K562 (cell line): ENCODE measurements at regions not wholly inside any gene's neighbourhood (a gene's known extent, or its start where the extent isn't known, plus 50 kb on each side); places are given as distances from the start of the nearest gene placed in this dataset.

Experiments used
- ATAC-seq: fragments of 200-7000 bp; cut with Tn5 transposase; 3 replicates; pipeline ENCODE4 v1.9.1; 2020; ENCODE audit warnings: moderate library complexity
- BruUV-seq: library from RNA; stranded (reverse); fragments of 400-500 nt; replicated peaks from 2 replicates; lab custom pipeline; 2021; lab: Mats Ljungman, UMichigan
- CTCF ChIA-PET: fragments of 300-600 bp; formaldehyde crosslinking; extraction: SDS; loops from one replicate; lab custom pipeline; 2021; ENCODE audit warnings: low intra/inter-chr PET ratio; lab: Yijun Ruan, JAX
- POLR2A ChIA-PET: fragments of 300-600, 350-650 bp; sonication (Branson Sonifier 250); formaldehyde crosslinking; extraction: SDS; loops from one replicate; lab custom pipeline; 2021; ENCODE audit warnings: antibody characterized with exemption, inconsistent platforms; lab: Yijun Ruan, JAX
- DNase-seq, 4 experiments: peaks; one replicate each; pipeline versions ENCODE4 v3.0.0 to v3.0.0-alpha.2; 2011 to 2018; ENCODE audit warnings: low spot score in 3 of 4, mixed read lengths in 3 of 4; ENCODE audit errors: extremely low read depth in 1 of 4
- FAIRE-seq: peaks from 2 replicates; lab custom pipeline; 2011; peaks lifted over from hg19 to GRCh38; lab: Jason Lieb, UNC
- H2AFZ ChIP-seq: 2 replicates; pipeline ENCODE4 v1.6.0; 2011; ENCODE audit warnings: low read depth, low read length, control low read depth, inconsistent platforms
- H3K27ac ChIP-seq: fragments of 200-600 bp; 3 replicates; pipeline ENCODE4 v1.8.0; 2011; ENCODE audit warnings: low read depth, mild to moderate bottlenecking, control low read depth, inconsistent platforms, low read length, moderate library complexity, mixed read lengths; ENCODE audit errors: extremely low read depth
- H3K27me3 ChIP-seq, 2 experiments: fragments of 300-600 bp in 1 of 2; 2 replicates in 1 of 2; 3 replicates in 1 of 2; pipeline versions ENCODE4 v1.6.0 to v1.8.0; 2011; ENCODE audit warnings: inconsistent platforms in 2 of 2, low read length in 2 of 2, mild to moderate bottlenecking in 1 of 2, mixed read lengths in 1 of 2, moderate library complexity in 1 of 2; ENCODE audit not compliant: control insufficient read depth in 2 of 2, insufficient read depth in 2 of 2
- H3K36me3 ChIP-seq: fragments of 300-600 bp; 3 replicates; pipeline ENCODE4 v1.8.0; 2011; ENCODE audit warnings: mild to moderate bottlenecking, low read length, inconsistent platforms; ENCODE audit not compliant: control insufficient read depth, insufficient read depth
- H3K4me1 ChIP-seq, 2 experiments: fragments of 200-600 bp in 1 of 2; replicated peaks in 1 of 2; 2 replicates in 1 of 2; 3 replicates in 1 of 2; pipeline versions ENCODE4 v1.5.1 to v1.8.0; 2011; ENCODE audit warnings: inconsistent platforms in 2 of 2, low read length in 2 of 2, mild to moderate bottlenecking in 1 of 2, mixed read lengths in 1 of 2, moderate library complexity in 1 of 2; ENCODE audit not compliant: control insufficient read depth in 2 of 2, insufficient read depth in 2 of 2
- H3K4me2 ChIP-seq: 2 replicates; pipeline ENCODE4 v1.6.1; 2011; ENCODE audit warnings: low read length, control low read depth, inconsistent platforms, mixed read lengths; ENCODE audit not compliant: insufficient read depth
- H3K4me3 ChIP-seq: fragments of 200-600 bp; sonication (generic), shearing (Covaris generic); 2 replicates; pipeline ENCODE4 v1.5.1; 2016; ENCODE audit warnings: control low read depth, inconsistent platforms
- H3K79me2 ChIP-seq: fragments of 200-600 bp; 3 replicates; pipeline ENCODE4 v1.8.0; 2011; ENCODE audit warnings: low read length, inconsistent platforms; ENCODE audit not compliant: control insufficient read depth, insufficient read depth
- H3K9ac ChIP-seq, 2 experiments: 2 replicates each; pipeline versions ENCODE4 v1.6.0 to v1.6.1; 2011; ENCODE audit warnings: low read depth in 2 of 2, low read length in 2 of 2, control low read depth in 1 of 2, inconsistent platforms in 1 of 2, mild to moderate bottlenecking in 1 of 2, mixed read lengths in 1 of 2; ENCODE audit not compliant: insufficient read depth in 1 of 2
- H3K9me1 ChIP-seq: one replicate; pipeline ENCODE4 v1.6.0; 2011; ENCODE audit warnings: inconsistent platforms, mild to moderate bottlenecking, low read length, moderate library complexity; ENCODE audit not compliant: control insufficient read depth, insufficient read depth
- H3K9me3 ChIP-seq: replicated peaks from 2 replicates; pipeline ENCODE4 v1.5.1; 2011; ENCODE audit warnings: low read depth, low read length, inconsistent platforms; ENCODE audit not compliant: control insufficient read depth, insufficient read depth
- H4K20me1 ChIP-seq: replicated peaks from 2 replicates; pipeline ENCODE4 v1.6.1; 2011; ENCODE audit warnings: low read length, inconsistent platforms, mixed read lengths; ENCODE audit not compliant: control insufficient read depth, insufficient read depth
- HDAC1 ChIP-seq, 2 experiments: fragments of 450-650 bp; IDR thresholded peaks; 2 replicates each; pipeline ENCODE4 v1.6.1; 2016 to 2017; ENCODE audit warnings: inconsistent platforms in 1 of 2, mild to moderate bottlenecking in 1 of 2, moderate library complexity in 1 of 2
- HDAC2 ChIP-seq: fragments of 450-650 bp; IDR thresholded peaks from 2 replicates; pipeline ENCODE4 v1.6.1; 2016; ENCODE audit warnings: mild to moderate bottlenecking
- NR1H2 ChIP-seq: sonication (generic); formaldehyde crosslinking; IDR thresholded peaks from 2 replicates; pipeline ENCODE4 v1.4.0; 2020; ENCODE audit warnings: mild to moderate bottlenecking, missing genetic modification reagents
- OTX1 ChIP-seq: fragments of 450-650 bp; formaldehyde crosslinking; IDR thresholded peaks from 2 replicates; pipeline ENCODE4 v1.4.0; 2022; ENCODE audit warnings: mild to moderate bottlenecking
- SAFB ChIP-seq: fragments of 200-400 bp; formaldehyde crosslinking; IDR thresholded peaks from 2 replicates; pipeline ENCODE4 v1.6.1; 2017; ENCODE audit warnings: low read depth, low read length, borderline replicate concordance
- TBP ChIP-seq: optimal IDR thresholded peaks from 2 replicates; pipeline ENCODE3; 2011; ENCODE audit warnings: low read depth, low read length, improper control_type of control experiment
- ZNF444 ChIP-seq: fragments of 250-450 bp; sonication (Bioruptor Pico); IDR thresholded peaks from 2 replicates; pipeline ENCODE4 v1.4.0; 2020; ENCODE audit warnings: mild to moderate bottlenecking, moderate library complexity
- ZNF507 ChIP-seq: conservative IDR thresholded peaks from 2 replicates; pipeline ENCODE4 v1.6.1; 2017; ENCODE audit warnings: missing genetic modification characterization, missing compliant biosample characterization
- ZNF584 ChIP-seq: fragments of 200-800 bp; sonication (Bioruptor generic); IDR thresholded peaks from 2 replicates; pipeline ENCODE4 v1.6.1; 2016; ENCODE audit warnings: low read depth, mild to moderate bottlenecking, missing genetic modification characterization, missing compliant biosample characterization
- WGBS: fragments of 100-300 bp; shearing (Covaris generic); methylation state at CpG from one replicate; pipeline ENCODE4 v1.1.6; 2016; ENCODE audit warnings: low coverage, mixed read lengths; ENCODE audit not compliant: insufficient coverage; ENCODE audit errors: missing lambda C conversion rate; 5-methylcytosine and 5-hydroxymethylcytosine counted together
- in situ Hi-C: fragments of 300-500 bp; cut with MboI; formaldehyde crosslinking; loops from 4 replicates; pipeline ENCODE4 v1.15.0; 2018; ENCODE audit warnings: inconsistent platforms, mixed read lengths
- intact Hi-C: fragments of 100-400 bp; cut with micrococcal nuclease; formaldehyde crosslinking; loops from 2 replicates; pipeline ENCODE4 v1.14.2; 2022
- TF ChIP-seq, protein P1 (sequence below): fragments of 250-450 bp; sonication (Bioruptor Pico); IDR thresholded peaks from 2 replicates; pipeline ENCODE4 v1.5.0; 2021
- TF ChIP-seq, protein P2 (sequence below), 3 experiments: fragments of 200-800 bp in 1 of 3; fragments of 250-450 bp in 1 of 3; fragments of 450-650 bp in 1 of 3; sonication (Bioruptor Pico) in 1 of 3; sonication (Bioruptor generic) in 1 of 3; formaldehyde crosslinking in 1 of 3; IDR thresholded peaks; 2 replicates each; pipeline versions ENCODE4 v1.6.1 to v1.8.0; 2016 to 2022; ENCODE audit warnings: mild to moderate bottlenecking in 2 of 3, missing genetic modification characterization in 2 of 3, missing compliant biosample characterization in 1 of 3, moderate library complexity in 1 of 3
- TF ChIP-seq, protein P3 (sequence below): sonication (generic); formaldehyde crosslinking; IDR thresholded peaks from 2 replicates; pipeline ENCODE4 v1.8.0; 2022; ENCODE audit warnings: mild to moderate bottlenecking, low read depth, missing genetic modification reagents
- TF ChIP-seq, protein P4 (sequence below): conservative IDR thresholded peaks from 2 replicates; pipeline ENCODE4 v1.6.1; 2011; ENCODE audit warnings: low read depth, mild to moderate bottlenecking, low read length; ENCODE audit not compliant: control insufficient read depth
- TF ChIP-seq, protein P5 (sequence below): fragments of 250-450 bp; sonication (Bioruptor Pico); IDR thresholded peaks from 2 replicates; pipeline ENCODE4 v1.9.0; 2021; ENCODE audit warnings: mild to moderate bottlenecking

DNA sequence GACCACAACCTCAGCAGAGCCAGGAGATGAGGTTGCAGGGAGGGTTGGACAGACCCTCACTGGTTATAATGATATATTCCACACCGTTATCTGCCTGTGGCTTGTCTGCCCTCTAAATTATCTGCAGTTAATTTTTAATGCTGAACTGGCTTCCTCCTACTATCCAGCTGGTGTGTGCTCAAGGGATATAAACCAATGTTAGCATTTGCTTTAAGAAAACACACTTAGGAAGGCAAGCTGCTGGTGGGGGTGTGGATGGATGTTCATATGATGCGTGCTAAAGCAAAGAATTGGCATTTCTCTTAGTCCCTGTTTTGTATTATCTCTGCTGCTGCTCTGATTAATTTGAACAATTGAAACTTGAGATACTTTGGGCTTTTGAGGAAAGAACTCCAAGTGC, 132.2 kb upstream of the NPVF start (continued):
- TF ChIP-seq, protein P1, sequence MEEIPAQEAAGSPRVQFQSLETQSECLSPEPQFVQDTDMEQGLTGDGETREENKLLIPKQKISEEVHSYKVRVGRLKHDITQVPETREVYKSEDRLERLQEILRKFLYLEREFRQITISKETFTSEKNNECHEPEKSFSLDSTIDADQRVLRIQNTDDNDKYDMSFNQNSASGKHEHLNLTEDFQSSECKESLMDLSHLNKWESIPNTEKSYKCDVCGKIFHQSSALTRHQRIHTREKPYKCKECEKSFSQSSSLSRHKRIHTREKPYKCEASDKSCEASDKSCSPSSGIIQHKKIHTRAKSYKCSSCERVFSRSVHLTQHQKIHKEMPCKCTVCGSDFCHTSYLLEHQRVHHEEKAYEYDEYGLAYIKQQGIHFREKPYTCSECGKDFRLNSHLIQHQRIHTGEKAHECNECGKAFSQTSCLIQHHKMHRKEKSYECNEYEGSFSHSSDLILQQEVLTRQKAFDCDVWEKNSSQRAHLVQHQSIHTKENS (CRISPR knock-in tag): no peak
- TF ChIP-seq NR1H2 (CRISPR knock-in tag) (no peak), OTX1 (CRISPR knock-in tag) (no peak), SAFB (no peak)

DNA sequence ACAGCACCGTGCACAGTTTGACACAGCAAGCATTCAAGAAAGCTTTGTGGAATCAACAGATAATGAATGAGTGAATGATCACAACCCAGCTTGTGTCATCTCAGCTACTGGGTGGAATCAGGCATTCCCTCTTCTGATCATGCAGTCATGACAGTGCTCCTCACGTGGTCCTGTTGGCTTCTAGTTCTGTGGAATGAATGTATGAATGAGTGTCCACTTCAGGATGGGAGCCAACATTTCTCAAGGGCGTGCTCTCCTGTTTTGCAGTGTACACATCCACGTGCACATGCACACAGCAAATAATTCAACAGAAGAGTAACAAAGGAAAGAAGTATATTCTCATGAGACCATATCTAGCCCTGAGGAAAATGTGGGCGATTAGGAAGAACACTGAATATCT, 133.1 kb upstream of the NPVF start:
- intact Hi-C loops: no loop called here
- no peak for ATAC-seq
- no peaks in the 10 kb centered on the region for H3K4me1 ChIP-seq
- TF ChIP-seq ZNF584 (CRISPR knock-in tag) (no peak), TBP (no peak), ZNF444 (CRISPR knock-in tag) (no peak), HDAC1 (IDR thresholded peaks at IDR 0.05) (no peak), HDAC2 (no peak), ZNF507 (tag) (no peak)
- TF ChIP-seq, protein P2, sequence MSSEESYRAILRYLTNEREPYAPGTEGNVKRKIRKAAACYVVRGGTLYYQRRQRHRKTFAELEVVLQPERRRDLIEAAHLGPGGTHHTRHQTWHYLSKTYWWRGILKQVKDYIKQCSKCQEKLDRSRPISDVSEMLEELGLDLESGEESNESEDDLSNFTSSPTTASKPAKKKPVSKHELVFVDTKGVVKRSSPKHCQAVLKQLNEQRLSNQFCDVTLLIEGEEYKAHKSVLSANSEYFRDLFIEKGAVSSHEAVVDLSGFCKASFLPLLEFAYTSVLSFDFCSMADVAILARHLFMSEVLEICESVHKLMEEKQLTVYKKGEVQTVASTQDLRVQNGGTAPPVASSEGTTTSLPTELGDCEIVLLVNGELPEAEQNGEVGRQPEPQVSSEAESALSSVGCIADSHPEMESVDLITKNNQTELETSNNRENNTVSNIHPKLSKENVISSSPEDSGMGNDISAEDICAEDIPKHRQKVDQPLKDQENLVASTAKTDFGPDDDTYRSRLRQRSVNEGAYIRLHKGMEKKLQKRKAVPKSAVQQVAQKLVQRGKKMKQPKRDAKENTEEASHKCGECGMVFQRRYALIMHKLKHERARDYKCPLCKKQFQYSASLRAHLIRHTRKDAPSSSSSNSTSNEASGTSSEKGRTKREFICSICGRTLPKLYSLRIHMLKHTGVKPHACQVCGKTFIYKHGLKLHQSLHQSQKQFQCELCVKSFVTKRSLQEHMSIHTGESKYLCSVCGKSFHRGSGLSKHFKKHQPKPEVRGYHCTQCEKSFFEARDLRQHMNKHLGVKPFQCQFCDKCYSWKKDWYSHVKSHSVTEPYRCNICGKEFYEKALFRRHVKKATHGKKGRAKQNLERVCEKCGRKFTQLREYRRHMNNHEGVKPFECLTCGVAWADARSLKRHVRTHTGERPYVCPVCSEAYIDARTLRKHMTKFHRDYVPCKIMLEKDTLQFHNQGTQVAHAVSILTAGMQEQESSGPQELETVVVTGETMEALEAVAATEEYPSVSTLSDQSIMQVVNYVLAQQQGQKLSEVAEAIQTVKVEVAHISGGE (CRISPR knock-in tag; IDR thresholded peaks at IDR 0.05): no peak
- TF ChIP-seq, protein P3, sequence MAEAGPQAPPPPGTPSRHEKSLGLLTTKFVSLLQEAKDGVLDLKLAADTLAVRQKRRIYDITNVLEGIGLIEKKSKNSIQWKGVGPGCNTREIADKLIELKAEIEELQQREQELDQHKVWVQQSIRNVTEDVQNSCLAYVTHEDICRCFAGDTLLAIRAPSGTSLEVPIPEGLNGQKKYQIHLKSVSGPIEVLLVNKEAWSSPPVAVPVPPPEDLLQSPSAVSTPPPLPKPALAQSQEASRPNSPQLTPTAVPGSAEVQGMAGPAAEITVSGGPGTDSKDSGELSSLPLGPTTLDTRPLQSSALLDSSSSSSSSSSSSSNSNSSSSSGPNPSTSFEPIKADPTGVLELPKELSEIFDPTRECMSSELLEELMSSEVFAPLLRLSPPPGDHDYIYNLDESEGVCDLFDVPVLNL (CRISPR knock-in tag): no peak
- TF ChIP-seq, protein P4, sequence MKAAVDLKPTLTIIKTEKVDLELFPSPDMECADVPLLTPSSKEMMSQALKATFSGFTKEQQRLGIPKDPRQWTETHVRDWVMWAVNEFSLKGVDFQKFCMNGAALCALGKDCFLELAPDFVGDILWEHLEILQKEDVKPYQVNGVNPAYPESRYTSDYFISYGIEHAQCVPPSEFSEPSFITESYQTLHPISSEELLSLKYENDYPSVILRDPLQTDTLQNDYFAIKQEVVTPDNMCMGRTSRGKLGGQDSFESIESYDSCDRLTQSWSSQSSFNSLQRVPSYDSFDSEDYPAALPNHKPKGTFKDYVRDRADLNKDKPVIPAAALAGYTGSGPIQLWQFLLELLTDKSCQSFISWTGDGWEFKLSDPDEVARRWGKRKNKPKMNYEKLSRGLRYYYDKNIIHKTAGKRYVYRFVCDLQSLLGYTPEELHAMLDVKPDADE: no peak
- TF ChIP-seq, protein P5, sequence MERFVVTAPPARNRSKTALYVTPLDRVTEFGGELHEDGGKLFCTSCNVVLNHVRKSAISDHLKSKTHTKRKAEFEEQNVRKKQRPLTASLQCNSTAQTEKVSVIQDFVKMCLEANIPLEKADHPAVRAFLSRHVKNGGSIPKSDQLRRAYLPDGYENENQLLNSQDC: no peak

More for the DNA sequence above, 133.1 kb upstream of the NPVF start:
- Histone ChIP-seq H3K9me3 (no peaks in the 10 kb centered on the region), H3K4me2 (no peak overlapping the region), H3K27me3 (no peaks in the 10 kb centered on the region), H2AFZ (no peak overlapping the region), H3K79me2 (no peaks in the 10 kb centered on the region), H3K9ac (no peak overlapping the region), H3K9me1 (no peaks in the 10 kb centered on the region), H3K4me3 (no peak overlapping the region), H3K36me3 (no peaks in the 10 kb centered on the region), H3K27ac (no peak overlapping the region), H4K20me1 (no peaks in the 10 kb centered on the region)
- FAIRE-seq: no peak
- 1% methylated on average over 5 of the region's 5 CpGs for WGBS
- ChIA-PET CTCF (no interaction called here), POLR2A (no interaction called here)
- in situ Hi-C loops: no loop called here
- no TSS peak for BruUV-seq
- no peak for DNase-seq
